ENCODE measurements at regions not wholly inside any gene's neighbourhood (a gene's known extent, or its start where the extent isn't known, plus 50 kb on each side); places are given as distances from the start of the nearest gene placed in this dataset.
"Not testable (repeated sequence)": the region's sequence is repeated elsewhere in the genome, so short reads cannot be mapped to it uniquely, and the experiment has no call there.

DNA sequence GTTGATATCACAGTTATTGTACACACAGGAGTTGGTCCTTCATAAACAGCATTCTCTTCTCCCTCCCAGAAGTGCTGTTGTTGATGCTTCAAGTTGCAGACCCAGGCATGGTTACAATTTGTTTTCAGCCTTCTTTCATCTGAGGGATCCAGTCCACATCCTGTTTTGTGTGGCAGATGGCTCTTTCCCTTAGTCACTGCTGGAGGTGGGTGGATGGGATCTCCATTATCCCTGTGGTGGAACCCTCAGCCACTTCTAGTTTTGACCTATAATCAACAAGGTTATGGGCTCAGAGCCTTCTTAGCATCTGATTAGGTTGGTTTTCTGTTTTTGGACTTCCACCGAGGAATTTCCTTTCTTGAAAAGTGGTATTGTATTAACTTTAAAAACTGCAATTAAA lies 214.2 kb downstream of the SH2D4B start:
- no peak for DNase-seq

DNA sequence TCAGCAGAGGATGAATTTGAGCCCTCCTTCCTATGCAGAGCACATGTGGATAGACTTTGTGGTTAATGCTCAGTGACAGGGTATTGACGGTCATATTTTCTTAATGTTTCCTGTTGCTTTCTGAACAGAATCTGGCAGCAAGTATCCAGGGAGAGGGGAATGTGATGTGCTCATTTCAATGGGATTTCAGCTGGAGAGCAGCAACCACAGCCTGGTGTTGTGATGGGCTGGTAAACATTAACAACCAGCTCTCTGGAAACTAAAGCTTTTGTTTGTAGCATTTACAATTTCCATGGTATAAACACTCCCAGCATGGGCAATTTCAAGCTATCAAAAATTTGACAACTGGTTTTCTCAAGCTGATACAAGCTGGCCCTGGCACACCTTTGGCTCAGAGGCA lies 215.9 kb downstream of the SH2D4B start:
- DNase-seq, result no peak

DNA sequence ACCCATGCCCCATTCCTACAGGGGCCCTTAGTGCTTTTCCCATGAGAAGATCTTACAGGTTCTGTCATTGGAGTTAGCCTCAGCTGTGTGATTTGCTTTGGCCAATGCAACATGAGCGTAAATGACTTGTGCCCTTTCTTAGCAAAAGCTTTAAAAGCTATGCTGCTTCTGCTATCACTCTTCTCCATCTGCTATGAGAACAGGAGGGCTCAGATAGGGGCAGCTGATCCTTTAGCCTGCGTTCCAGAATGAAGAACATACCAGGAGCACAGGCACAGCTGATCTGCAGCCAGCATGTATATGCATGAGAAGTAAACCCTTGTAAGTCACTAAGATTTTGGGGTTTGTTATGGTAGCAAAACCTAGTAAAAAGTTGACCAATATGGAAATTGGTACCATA lies 218.2 kb downstream of the SH2D4B start:
- DNase-seq, result no peak

DNA sequence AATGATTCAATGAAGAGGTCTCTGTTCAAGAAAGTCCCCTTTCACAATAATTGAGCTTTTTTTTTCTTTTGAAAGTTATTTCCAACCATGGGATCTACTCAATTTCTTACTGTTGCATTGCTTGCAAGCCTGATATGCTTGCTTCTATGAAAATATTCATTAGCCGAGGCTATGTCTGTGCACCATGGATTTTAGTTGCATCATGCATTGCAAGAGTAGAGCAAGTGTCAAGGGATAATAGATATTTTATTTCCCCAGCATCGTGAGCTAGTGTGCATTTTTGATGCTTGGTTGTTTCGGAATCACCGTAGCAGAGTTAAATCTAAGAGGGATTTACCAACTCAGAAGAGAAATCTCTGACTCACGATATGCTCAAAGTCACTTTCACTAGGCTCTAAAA lies 222.0 kb downstream of the SH2D4B start:
- DNase-seq, result no peak

DNA sequence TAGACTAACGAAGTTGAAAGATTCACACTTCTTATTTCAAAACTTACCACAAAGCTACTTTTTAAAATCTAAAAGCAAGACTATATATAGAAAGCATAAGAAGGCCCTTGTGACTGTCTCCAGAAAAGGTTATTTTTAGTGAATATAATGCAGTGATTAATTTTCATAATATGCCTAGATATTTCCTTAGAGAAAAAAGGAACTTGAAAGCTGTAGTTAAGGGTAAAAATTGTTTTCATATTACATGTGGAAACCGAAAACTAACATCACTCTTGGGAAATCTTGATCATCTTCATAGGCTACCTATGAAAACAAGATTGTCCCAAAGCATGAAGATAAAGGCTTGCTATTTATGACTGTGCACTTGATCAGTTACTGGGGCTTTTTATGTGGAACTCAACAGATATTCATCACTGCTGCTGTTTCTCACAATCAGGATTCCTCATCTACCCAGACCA lies 223.2 kb downstream of the SH2D4B start:
- DNase-seq, result no peak

DNA sequence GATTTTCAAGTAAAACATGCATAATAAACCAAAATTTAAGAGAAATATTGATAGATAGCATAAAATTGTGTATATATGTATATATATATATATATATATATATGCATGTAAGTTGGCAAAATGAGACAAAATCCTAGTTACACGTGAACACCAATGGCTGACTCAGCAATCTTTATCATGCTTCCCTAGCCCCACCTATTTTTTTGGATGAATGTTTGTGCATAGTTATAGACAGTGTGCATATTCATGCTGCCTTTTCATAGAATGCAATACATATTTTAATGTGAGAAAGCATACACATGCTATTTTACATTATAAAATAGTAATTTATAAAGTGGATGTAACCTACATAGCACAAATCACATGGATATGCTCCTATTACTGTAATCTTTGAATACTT lies 230.3 kb downstream of the SH2D4B start:
- no peak for DNase-seq

DNA sequence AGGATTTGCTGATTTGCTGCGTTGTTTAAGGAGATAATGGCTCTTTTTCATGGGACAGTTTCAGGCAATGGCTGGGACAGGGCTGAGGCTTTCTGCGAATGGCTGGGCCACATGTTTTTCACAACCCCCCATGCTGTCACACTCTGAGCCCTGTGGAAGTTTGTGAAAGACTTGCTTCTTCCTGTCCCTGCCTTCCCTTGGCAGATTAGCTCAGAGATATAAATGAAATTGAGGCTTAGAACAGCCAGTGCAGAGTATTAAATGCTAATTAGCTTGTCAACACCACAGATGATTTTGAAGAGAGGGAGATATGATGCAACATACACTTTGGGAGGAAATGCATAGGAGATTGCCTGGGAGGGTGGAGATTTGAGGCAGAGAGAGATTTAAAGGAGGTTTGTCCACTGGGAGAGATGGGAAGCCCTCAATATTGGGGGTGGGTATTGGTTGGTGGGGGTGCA lies 232.0 kb downstream of the SH2D4B start:
- no peak for DNase-seq

DNA sequence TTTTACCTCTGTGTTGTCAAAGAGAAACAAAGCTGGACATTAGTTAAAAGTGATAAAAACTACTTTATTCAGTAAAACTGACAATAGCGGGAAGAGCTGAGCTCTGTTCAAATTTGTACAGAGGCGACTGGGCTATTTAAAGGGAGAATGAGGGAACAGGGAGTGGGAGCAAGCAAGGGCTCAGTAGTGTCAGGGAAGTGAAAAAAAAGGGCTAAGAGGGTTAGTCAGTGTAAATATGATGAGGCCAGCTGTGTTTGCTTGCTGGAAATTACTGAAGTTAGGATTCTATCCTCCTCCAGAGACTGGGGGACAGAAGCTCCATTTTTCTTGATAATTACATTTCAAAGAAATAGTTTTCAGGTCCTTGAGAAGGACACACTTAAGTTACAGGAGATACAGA lies 232.5 kb downstream of the SH2D4B start:
- DNase-seq, result no peak

DNA sequence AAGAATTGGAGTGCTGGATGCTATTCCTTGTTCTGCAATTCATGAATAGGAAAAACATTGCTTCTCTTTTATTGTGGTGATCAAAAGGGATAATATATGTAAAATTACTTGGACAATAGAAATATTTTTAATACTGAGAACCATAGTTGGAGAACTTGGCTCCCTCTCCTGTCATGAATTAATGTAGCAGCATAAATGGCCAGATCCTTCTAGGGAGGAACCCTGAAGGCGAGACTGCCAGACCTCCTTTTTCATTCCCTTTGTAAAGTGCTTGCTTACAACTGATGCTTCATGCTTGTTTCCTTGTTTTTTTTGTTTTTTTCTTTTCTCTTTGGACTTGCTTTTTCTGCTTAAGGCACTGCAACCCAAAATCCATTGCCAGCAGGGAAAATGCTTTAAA lies 233.6 kb downstream of the SH2D4B start:
- no peak for DNase-seq

DNA sequence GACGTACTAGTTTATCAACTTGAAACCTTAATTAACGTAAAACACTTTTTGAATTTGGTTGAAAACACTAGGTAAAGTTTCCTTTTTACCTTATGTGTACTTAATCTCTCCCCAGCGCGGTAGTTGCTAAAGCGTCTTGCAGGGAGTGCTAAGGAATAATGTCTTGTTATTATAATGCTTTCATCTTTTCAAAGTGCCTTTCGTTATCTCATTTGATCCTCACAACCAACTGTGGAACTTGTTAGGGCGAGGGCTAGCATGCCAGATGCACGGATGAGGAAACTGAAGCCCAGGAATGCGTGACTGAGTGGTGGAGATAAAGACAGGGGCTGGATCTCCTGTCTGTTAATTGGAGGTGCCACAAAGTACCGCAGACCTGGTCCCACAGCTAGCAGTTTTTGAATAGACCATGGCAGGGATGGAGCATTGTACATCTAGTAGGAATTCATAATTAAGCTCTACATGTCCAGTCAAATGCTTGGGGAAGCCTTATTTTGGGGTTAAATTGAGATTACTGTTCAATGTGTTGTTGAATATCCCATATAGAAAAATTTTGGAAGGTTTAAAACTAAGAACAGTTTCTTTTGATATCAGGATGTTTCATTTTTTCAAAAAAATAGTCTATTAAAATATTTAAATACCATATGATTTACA lies 234.3 kb downstream of the SH2D4B start:
- DNase-seq, result no peak

DNA sequence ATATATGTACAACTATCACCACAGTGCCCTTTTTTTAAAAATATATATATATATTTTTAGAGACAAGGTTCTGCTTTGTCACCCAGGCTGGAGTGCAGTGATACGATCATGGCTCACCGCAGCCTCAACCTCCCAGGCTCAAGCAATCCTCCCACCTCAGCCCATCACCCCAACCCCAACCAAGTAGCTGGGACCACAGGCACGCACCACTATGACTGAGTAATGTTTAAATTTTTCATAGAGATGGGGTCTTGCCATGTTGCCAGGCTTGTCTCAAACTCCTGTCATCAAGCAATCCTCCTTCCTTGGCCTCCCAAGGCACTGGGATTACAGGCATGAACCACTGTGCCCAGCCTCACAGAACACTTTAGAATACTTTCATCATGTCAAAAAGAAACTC lies 234.9 kb downstream of the SH2D4B start:
- DNase-seq, result no peak

DNA sequence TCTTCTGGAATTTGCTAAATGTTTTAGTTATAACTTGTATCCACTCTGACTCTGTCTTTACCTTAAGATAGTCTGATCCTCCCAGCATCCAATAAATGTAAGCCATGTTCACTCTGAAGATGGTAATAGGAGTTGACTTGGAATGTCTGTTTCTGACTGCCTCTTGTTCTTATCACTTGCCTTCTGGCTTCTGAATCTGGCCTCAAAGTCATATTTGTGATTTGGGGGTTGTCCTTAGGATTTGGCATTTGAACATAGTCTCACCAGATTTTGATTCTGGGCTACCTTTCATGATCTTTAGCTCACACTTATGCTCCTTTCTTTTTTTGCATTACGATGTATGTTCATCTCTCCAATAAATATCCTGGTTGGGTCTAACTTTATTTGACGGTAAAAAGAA lies 247.0 kb downstream of the SH2D4B start:
- no peak for DNase-seq

DNA sequence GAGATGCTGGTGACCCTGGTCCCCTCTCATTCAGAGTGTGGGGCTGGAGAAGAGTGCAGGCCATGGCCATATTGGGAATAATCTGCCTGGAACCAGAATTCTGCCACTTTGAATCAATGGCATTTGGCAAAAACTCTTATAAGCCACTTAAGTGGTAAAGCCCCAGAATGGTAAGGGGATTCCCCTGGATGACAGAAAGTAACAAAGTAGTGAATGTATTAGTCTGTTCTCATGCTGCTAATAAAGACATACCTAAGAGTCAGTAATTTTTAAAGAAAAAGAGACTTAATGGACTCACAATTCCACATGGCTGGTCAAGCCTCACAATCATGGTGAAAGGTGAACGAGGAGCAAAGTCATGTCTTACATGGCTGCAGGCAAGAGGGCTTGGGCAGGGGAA lies 248.6 kb downstream of the SH2D4B start:
- DNase-seq, result no peak

DNA sequence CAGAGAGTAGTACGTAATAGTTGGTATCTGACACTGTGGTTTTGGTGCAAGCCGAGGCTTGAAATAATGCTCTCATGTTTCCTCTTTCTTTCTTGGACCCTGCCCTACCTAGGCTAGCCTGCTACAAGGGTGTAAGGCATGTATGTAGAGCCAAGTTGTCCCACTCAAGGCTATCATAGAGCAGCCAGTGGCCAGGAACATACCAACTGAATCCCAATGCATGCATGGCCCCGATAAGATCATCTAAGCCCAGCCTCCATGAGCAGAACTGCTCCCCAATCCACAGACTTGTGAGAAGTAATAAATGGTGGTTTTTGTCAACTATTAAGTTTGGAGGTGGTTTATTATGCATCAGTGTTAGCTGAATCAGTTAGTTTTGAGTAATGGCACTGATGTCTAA lies 250.2 kb downstream of the SH2D4B start:
- no peak for DNase-seq

DNA sequence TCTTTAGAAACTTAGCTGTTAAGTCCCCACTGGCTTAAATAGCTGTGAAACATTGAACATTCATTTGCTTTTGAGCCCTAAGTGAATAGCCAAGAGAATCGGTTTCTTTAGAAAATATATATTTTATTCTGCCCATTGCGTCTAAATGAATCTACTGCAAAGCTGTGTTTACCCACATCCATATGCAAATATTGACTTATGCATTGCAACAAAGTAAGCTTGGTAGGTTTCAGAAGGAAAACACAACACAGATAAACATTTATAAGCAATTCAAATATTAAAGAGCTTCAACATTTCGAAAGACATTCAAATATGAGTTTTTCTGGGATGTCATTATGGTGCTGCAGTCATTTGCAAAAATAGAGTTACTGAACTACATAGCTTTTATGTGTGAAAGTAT lies 257.3 kb downstream of the SH2D4B start:
- no peak for DNase-seq

DNA sequence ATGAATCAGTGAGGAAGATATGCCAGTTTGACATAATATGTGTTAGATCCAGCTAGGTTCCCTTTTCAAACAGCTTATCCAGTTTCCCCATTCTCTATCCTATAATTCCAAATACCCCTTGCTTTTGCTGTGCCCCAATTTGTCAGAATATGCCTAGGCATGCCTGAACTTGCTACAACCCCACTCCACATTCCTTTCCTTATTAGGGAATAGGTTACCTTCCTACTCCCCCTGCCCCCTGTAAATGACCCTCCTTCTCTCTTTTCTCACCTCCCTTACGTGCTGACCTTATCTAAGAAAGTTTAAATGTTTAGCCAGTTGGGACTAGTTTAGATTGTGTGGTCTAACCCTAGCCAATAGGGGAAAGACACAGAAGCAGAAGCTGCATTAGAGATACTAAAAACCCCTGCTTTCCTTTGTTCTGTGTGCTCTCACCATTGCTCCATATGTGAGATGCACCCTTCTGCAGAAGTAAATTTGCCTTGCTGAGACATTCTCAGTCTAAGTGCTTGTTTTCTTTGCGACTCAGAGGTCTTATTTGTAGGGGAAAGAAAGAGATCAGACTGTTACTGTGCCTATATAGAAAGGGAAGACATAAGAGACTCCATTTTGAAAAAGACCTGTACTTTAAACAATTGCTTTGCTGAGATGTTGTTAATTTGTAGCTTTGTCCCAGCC lies 267.8 kb downstream of the SH2D4B start:
- DNase-seq, result no peak

DNA sequence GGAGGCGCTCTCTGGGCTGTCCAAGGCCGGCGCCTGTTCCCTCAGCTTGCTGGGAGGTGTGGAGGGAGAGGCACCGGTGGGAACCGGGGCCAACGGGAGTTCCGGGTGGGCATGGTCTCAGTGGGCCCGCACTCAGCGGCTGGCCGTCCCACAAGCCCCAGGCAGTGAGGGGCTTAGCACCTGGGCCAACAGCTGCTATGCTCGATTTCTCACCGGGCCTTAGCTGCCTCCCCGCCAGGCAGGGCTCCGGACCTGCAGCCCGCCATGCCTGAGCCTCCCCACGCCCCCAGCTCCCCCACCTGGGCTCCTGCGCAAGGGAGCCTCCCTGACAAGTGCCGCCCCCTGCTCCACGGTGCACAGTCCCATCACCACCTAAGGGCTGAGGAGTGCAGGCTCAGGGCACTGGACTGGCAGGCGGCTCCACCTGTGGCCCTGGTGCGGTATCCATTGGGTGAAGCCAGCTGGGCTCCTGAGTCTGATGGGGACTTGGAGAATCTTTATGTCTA lies 276.5 kb downstream of the SH2D4B start:
- DNase-seq, result no peak

DNA sequence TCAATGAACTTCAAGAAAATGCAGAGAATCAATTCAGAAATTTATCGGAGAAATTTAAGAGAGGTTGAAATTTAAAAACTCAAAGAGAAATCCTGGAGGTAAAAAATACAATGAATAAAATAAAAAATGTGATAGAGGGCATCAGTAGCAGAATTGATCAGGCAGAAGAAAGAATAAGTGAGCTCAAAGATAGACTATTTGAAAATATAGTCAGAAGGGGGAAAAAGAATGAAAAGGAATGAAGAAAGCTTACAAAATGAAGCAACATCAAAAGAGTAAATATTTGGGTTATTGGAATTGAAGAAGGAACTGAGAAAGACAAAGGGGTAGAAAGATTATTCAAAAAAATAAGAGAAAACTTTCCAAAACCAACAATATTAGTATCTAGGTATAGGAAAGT lies 291.4 kb downstream of the SH2D4B start:
- no peak for DNase-seq

DNA sequence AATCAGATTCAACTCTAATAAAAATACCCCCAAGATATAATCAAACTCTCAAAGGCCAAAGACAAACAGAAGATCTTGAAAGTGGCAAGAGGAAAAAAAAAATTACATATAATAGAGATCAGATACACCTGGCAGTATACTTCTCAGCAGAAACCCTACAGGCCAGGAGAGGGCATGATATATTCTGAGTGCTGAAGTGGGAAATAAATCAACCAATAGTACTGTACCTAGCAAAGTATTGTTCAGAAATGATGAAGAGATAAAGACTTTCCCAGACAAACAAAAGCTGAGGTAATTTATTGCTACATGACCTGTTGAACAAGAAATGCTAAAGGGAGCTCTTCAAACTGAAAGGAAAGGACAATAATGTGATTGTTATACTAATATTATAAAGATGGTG lies 291.9 kb downstream of the SH2D4B start:
- no peak for DNase-seq

DNA sequence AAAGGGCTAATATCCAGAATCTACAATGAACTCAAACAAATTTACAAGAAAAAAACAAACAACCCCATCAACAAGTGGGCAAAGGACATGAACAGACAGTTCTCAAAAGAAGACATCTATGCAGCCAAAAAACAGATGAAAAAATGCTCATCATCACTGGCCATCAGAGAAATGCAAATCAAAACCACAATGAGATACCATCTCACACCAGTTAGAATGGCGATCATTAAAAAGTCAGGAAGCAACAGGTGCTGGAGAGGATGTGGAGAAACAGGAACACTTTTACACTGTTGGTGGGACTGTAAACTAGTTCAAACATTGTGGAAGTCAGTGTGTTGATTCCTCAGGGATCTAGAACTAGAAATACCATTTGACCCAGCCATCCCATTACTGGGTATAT lies 295.0 kb downstream of the SH2D4B start:
- not testable (repeated sequence) for DNase-seq

DNA sequence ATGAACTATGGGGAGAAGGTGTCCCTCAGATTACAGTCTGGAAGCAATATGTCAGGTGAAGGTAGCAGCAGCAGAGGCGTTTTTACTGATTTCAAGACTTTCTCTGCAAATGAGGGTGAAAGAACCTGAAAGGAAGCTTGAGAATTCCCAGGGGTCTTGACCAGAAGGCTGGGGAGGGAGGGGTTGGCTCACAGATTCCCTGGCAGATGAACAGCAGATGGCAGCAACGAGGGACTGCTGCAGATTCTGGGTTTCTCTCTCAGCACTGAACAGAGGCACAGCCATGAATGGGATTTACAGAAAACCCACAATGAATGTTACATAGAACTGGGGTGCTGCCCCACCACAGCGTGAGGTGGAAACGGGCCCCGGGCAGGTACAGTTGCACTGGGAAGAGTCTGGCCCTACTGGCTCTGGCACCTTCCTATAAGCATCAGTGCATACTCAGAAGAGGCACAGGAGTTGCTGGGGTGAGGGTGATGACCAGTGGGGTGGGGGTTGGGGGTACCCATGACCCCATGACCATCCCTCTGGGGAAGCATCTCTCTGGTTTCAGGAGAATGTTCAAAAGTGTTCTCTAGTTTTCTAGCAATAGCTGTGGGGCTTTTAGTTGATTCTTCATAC lies 317.8 kb downstream of the SH2D4B start:
- DNase-seq, result no peak

DNA sequence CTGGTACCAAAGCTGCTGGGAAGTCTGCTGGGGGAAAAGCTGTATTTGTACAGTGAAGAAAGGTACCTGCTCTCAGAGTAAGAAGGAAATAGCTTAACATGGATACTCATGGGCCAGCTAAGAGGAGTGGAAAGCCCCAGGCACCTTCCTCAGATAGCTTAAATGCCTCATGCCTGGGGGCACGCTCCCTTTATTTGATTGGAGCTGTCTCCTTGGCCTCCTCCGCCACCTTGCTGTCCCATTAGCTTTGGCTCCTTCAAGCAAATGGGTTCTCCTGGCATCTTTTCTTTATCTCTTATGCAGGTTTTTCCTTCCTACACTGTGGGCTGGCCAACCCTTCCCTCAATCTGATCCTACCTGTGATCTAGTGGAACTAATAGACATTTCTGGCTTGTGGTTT lies 318.5 kb downstream of the SH2D4B start:
- DNase-seq, result no peak

DNA sequence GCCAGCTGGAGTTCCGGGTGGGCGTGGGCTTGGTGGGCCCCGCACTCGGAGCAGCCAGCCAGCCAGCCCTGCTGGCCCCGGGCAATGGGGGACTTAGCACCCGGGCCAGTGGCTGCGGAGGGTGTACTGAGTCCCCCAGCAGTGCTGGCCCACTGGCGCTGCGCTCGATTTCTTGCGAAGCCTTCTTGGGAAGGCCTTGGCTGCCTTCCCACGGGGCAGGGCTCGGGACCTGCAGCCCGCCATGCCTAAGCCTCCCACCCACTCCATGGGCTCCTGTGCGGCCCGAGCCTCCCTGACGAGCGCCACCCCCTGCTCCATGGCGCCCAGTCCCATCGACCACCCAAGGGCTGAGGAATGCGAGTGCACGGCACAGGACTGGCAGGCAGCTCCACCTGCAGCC lies 321.6 kb downstream of the SH2D4B start:
- not testable (repeated sequence) for DNase-seq

DNA sequence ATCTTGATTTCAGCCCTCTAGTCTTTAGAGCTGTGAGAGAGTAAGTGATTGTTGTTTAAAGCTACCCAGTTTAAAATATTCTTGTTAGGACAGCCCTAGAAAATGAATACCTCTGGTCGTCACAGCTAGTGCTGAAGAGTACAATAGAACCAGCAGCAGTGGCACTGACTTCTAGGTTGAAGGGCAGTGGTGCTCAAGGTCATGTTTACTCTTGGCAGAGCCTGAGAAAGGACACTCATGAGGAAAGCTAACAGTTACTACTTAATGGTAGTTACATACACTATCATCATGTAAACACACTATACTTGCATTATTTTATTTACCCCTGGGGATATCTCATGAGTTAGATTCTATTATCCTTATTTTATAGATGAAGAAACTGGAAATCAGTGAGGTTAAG lies 323.0 kb downstream of the SH2D4B start:
- DNase-seq, result no peak
